Activated CD8-positive, alpha-beta memory T cell treated with anti-CD3 and anti-CD28 coated beads, Interleukin-2, amount 50 U/mL, for 48 hours (primary cell): ENCODE measurements at regions not wholly inside any gene's neighbourhood (a gene's known extent, or its start where the extent isn't known, plus 50 kb on each side); places are given as distances from the start of the nearest gene placed in this dataset.
"Not testable (repeated sequence)": the region's sequence is repeated elsewhere in the genome, so short reads cannot be mapped to it uniquely, and the experiment has no call there.

Experiments used
- DNase-seq: peaks from one replicate; pipeline ENCODE4 v3.0.0-alpha.2; 2020

DNA sequence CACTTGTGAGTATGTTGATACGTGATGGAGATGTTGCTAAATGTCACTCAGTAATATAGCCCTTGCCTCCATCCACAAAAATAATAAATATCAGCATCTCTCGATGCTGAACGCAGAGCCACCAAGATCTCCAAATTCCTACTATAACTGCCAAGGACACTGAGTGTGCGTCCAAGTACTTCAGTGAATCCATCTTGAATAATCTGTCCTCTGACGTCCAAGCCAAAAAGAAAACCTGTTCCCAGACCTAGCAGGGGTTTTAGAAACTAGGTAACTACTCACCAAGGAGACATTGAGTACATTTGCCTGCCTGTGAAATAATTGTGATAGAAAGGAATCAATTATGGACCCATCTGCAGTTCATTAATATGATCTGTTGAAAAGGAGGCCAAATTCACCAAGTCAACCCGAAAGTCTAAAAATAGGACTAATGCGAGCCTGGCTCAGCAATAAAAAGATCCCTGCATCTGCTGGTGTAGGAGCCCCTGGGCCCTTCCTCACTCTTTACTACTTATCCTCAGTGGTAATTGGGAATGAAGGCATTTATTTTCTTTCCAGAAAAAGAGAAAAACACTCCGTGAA, 226.9 kb upstream of the IRF2BP2 start:
- DNase-seq, result no peak

DNA sequence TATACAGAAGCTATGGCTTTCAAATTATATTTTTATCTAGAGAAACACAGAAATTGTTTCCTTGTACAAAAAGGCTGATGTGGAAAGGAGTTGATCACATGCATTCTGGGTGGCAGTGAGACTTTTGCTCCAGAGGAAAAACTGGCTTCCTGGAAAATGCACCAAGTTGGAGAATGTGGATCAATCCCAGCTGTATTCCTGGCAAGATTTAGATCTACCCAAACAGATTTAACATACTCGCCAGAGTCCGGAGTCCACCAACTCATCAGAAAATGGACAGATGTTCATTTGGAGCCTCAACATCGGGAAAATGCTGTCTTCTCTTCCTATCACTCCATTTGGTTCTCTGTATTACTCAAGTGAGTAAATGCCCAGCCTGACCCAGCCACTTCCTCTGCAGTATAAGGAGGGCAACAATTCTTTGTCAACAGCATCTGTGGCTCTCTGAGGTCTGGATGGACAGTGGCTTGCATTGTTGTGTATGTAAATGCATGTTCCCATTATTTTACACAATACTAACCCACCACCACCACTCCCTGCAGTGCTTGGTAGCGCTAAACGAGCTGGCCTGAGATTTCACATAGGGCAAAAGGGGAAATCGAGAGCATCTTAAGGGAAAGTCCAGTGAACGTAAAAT, 226.2 kb upstream of the IRF2BP2 start:
- no peak for DNase-seq

DNA sequence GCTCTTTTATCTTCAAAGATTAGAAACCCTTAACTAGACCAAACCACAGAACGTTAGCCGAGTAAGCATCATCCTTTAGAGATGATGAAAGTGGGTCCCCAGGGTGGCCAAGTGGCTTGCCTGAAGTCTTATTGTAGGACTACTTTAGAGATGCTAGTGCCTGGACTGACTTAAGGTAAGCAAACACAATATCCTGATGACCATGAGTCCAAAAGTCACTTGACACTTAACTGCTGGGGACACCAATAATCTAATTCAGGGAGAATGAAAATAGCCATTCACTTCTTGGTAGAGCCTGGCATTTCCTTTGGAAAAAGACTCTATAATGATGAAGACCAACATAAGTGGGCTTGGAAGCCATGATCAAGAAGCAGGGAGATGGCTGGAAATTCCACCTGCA, 225.3 kb upstream of the IRF2BP2 start:
- DNase-seq, result no peak

DNA sequence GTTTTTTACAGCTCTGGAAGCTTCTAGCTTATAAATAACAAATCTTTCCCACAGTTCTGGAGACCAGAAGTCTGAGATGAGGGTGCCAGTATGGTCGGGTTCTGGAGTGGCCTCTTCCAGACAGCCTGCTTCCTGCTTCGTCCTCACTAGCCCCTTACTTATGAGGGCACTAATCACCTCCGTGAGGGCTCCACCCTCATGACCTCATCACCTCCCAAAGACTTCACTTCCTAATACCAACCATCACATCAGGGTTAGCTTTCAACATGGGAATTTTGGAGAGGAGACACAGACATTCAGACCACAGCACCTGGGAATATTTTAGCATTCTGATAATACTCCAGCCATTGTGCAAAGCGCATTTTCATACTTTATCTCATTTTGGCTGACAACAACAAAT, 223.7 kb upstream of the IRF2BP2 start:
- DNase-seq, result no peak

DNA sequence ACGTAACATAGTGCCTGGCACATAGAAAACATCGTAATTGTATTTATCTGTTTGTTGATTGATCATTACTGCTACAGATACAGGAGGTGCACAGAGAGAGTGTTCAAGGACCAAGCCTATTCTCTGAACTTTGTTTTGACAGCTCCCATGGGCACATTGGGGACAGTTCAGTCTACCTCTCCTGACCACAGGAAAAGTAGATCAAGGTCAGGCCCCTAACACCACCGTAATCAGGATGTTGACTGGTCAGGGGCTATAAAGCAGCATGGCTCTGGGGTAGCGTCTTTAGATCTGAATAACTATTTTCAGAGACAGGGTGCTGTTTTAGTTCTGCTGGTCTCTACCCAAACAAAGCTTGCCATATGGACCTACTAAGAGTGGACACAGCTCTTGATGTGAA, 223.1 kb upstream of the IRF2BP2 start:
- no peak for DNase-seq

DNA sequence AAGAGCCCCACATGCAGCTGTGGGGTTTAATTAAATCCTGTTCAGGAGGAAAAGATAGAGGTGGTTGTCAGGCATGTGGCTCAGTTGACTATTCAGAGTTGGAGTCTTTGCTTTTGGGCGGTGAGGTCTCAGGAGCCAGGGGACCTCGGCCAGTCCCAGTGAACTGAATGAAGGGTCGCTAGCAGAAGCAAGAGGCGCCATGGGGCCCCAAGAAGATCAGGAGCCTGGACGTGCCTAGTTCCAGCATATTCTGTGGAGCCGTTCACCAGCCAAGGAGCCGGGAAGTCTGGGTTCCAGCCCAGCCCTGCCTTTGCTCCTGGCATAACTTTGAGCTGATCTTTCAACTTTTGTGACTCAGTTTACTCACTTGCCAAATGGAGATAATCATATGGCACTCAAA, 217.7 kb upstream of the IRF2BP2 start:
- no peak for DNase-seq

DNA sequence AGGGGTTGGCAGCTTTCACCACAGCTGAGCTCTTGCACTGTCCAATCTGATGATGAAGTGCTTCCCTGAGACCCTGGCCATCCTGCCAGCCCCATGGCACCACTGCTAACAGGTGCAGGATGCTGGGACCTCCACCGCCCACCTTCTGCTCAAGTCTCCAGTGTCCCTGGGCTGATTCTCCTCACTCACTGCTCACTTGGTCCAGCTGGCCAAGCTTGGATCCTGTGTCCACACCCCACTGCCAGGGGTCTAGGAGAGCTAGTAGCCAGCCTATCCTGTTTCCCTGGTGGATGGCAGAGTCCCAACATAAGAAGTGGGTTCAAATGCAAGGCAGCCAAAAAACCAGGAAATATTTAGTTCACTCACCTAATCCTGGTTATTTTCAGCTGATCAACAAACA, 217.2 kb upstream of the IRF2BP2 start:
- no peak for DNase-seq

DNA sequence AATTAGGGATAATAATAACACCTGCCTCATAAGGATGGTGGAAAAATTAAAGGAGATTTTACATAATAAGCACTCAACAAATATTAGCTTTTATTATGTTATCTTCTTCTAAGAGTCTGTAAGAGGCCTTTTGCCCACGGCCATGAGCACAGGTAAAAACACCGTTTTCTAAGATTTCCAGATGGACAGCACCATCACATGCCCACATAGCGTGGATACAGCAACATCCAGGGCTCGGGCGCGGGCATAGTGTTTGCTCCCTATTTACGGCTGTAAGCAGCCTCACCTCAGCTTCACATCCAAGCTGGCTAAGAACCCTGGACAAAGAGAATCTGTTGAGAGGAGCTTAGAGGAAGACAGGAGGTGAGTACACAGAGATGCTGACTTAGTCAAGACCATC, 216.4 kb upstream of the IRF2BP2 start:
- DNase-seq, result no peak

DNA sequence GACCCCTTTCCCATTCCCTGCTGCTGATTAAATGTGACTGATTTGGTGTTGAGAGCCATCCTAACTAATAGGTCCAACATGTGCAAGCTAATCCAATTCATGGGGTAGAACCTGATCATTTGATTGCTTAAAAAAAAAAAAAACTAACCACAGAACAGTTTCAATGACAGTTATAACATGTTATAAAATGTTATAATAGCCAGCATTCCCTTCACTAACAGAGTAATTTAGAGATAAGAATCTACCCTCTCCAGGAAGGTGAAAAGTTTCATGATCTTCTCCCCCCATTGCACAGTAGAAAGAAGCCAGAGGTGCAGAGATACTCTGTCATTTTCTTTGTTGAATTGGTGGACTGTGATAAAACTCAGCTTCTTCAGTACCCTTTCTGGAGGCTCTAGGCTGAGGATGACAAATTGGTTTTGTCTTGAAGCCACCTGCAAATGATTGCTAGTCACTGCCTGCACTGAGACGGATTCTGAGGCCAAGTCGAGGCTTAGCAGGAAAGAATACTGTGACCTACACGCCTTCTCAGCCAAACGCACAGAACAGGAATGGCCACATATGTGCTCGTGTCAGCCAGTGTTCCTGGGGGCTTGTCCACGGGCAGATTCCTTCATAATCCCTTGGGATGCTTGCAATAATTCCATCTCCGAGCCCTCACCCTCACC, 215.7 kb upstream of the IRF2BP2 start:
- no peak for DNase-seq

DNA sequence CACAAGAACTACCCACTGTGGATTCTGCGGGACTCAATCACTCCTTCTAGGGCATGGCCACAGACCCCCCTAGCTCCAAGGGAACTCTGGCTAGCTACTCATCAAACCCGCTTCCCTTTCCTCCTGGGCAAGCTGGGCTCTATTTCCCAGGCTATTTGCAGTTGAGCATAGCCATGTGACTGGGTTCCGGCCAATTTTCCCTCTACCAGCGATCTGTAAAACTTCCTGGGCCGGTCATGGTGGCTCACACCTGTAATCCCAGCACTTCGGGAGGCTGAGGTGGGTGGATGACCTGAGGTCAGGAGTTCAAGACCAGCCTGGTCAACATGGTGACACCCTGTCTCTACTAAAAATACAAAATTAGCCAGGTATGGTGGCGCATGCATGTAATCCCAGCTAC, 214.9 kb upstream of the IRF2BP2 start:
- not testable (repeated sequence) for DNase-seq

DNA sequence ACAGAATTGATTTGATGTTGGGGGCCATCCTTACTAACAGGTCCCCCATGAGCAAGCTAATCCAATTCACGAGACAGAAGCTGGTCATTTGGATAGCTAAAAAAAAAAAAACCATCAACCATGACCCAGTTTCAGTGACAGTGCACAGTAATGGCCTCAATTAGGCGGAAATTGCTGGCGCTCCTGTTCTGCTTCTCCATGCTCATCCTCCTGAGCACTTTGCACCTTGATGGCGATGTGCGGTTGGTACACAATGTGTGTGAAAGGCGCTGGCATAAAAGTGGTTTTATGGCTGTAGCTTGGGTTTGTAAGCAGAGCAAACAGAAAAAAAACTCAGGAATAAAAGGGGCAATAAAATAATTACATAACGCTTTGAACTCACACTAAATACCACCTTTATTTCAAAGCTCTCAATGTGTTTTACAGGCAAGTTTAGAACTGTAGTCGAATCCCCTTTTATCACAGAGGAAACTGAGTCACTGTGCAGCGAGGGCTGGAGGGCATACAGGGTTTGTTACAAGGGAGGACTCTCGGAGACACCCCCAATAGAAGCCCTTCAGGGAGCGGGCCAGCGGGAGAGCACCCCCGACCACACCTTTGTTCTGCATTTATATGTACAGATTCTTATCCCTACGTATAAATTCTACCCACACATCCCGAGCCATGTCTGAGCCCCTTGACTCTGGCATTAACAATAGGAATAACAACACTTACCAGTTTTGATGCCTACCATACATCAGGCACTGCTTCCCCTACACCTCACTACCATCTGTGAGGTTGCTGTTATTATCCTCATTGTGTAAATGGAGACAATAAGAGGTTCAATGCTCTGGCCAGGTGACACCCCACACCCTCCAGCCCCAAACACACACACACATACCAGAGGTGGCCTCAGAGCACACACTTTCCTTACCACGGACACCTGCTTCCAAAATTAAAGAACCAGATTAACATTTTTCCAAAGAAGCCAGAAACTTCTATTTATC, 213.5 kb upstream of the IRF2BP2 start:
- DNase-seq, result no peak

DNA sequence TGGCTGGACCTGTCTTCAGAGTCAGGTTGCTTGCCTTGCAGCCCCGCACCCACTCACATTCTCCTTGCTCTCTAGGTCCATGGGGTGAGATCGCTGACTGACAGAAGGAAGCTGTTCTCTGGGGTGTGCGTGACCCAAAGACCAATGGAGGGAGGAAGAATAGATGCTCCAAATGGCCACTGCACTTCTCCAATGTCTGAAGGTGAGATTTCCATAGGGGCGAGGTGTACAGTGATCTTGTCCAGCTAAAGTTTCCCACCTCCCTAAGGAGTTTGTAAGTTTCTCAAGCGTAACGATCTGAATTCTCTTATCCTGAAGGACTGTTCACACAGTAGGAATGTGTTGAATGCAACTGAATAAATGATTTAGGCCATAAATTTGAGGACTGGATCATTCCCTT, 211.9 kb upstream of the IRF2BP2 start:
- no peak for DNase-seq

DNA sequence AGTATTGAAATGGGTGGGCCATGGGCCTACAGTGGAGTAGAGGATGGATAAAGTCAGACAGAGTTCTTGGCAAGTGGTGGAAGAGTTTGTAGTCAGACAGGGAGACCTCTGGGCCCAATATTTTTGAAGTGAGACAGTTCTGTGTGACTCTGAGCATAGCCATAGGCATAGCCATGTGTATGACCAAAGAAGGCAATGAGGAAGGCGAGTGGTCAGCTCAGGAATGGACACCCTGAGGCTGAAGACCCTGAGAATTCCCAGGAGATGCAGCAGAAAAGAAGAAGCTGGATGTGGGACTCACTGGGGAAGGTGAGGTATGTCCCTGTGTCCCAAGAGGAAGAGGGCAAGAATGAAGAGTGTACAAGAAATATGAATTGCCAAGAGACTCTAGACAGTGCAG, 210.6 kb upstream of the IRF2BP2 start:
- no peak for DNase-seq

DNA sequence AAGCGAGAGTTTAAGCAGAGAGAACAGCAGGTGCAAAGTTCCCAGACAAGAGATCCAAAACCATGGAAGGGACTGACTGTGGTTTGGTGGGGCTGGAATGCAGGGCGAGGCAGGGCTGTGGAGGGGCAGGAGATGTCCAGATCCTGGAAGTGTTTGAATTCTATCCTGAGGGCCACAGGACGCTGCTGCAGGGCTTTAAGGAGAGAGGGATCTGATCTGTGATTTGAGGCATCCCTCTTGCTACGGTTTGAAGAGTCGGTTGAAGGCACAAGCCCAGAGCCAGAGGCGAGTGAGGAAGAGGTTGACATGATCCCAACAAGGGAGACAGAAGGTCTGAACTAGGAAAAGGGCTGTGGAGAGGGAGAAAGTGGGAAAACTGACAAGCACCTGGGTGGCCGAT, 209.9 kb upstream of the IRF2BP2 start:
- DNase-seq, result not testable (repeated sequence)

DNA sequence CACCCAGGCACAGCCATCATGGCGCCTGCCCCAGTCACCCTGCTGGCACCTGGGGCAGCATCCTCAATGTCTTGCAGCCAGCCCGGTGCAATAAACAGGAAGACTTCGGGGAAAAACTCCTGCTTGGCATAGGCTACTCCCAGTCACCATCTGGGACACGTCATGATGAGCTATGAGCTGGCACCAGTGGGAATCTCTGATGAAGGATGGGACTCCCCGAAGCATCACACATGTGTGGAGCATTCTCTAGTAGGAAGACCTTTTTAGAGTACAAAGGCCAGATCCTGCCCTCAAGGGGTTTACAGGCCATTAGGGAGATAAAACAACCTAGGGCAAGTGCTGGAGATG, 208.0 kb upstream of the IRF2BP2 start:
- not testable (repeated sequence) for DNase-seq

DNA sequence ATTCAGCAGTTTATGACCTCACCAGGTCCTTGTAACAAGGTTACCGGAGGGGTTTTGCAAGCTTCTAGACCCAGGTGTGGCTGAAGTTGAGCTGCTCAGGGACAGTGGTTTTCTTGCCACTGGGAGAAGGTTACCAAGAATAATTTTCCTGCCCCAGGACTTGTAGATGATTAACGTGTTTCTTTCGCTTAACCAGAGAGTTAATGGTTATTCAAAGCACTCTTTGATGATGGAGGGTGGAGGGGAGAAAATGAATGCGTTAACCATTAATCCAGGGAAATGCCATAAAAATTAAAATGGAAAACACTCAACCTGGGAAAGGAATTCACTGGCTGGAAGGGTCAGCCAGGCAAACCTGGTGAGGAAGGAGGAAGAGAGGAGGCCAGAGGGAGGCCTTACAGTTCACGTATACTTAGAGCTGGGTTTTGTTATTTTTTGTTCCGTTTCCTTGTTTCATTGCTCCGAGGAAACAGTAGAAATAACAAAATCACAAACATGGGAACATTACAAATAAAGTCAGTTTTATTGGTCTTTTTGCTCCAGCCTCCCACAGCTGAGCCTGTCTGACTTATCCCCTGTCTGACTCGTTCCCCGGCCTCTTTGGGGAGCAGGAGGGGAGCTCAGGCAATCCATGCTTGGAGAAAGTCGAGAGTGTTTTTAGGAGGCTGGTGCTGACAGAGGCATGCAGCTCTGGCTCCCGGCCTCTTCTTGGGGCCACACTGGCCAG, 207.5 kb upstream of the IRF2BP2 start:
- not testable (repeated sequence) for DNase-seq

DNA sequence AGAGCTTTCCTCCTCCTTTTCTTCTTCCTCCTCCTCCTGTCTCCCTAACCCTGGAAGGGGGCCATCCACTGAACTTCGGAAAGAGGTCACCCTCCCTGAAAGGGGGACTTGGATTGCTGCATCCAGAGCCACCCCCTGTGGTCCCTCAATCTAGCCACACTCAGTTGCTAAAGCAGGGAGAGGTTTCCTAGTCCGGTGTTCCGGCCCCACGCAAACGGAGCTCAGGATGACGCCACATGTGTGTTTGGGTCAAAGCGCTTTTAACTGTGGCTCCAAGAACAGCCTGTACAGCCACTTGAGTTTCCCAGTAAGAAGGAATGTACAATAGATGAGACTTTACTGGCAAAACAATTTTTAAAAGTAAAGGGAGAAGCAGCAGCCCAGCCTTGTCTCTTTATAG, 206.9 kb upstream of the IRF2BP2 start:
- DNase-seq, result not testable (repeated sequence)

DNA sequence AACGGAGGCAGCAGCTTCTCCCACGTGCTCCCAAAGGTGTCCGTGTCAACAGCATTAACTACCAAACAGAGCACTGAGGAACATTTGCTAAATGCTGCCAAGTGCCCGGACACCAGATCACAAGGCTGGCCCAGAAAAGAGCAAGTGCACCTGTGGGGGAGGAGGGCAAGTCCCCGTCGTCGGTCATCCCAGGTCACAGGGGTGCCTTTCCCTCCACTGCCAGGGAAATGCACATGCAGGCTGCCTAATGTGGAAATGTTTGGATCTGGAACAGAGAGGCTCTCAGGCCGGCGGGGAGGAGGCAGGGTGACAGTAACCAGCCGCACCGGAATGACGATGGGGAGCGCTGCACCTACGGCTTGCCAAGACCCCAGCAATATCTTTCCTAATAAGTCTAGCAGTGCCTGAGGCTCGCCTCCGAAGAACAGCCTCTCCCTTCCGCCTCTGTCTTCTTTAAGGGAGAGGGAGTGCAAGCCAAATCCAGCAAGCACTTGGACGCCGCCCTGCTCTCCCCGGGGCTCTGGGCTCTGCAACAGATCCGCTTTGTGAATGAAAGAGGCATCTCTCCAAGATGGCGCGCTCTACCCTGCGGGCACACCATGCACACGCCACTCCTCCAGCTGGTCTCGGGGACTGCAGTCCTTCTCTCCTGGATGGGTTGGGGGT, 206.3 kb upstream of the IRF2BP2 start:
- DNase-seq, result not testable (repeated sequence)

DNA sequence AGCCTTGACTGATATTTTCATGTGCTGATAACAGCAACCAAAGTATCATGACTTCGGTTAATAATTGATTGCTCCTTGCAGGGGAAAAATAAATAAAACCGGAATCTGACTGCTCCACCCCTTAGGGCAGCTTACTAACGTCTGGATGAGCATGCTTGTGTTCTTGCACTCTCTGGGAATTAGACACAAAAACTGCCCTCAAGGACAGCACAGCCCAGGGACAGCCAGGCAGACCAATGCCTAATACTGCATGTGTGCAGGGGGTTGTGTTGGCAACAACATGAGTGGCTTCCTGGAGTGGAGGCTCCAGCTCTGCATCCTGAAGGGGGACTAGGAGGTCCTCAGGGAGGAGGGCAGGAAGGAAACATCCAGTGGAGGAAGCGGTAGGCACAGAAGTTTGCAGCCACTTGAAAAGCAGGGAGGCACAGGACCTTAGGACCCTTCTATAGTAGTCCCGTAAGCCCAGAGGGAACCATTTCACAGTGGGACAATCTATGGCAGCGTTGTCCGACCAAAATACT, 205.4 kb upstream of the IRF2BP2 start:
- not testable (repeated sequence) for DNase-seq

DNA sequence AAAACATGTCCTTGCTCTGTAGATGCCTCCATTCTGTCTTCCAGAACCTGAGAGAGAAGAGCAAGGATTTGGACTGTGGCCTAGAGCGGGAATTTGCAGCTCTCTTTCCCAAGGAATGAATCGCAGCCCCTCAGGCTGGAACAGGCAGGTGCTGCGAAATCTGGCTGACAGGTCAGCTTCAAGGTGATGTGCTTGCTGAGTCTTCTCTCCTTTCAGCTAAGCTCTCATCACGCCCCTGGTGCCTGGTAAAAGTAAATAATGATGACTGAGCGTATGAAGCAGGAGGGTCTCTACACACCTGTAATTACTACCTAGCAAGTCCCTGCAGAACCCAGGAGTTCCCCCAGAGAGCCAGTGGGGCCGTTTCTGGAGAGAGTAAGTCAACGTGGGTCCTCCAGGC, 204.3 kb upstream of the IRF2BP2 start:
- not testable (repeated sequence) for DNase-seq

DNA sequence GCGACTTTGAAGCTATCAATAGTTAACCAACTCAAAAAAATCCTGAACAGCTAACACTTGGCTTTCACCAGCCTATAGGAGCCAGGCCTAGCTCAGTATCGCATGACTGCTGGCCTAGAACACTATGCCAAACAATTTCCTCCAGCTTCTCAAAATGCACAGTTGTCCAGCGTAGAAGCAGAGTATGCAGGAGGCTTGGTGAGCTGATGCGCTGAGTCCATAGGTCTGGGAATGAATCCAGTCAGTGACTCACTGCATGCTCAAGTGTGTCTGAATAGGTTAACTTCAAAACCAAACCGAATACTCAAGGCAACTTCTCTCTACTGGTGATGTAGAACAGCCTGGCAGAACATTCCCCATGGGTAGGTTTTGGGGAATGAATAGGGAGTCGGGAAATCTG, 201.8 kb upstream of the IRF2BP2 start:
- DNase-seq, result not testable (repeated sequence)

DNA sequence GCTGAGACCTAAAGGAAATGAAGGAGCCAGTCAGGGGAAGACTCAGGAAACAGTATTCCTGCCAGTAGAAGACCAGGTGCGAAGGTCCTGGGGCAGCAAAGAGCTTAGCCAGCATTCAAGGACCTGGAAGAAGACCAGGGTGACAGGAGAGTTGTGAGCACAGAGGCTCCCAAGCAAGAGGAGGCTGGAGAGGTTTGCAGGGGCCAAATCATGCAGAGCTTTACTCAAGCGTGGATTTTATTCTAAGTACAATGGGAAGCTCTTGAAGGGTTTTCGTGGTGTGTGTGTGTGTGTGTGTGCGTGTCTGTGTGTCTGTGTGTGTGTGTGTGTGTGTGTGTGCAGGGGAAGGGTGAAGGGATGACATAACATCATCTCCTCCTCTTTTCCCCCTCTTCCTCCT, 200.7 kb upstream of the IRF2BP2 start:
- not testable (repeated sequence) for DNase-seq
